ENCODE measurements at regions not wholly inside any gene's neighbourhood (a gene's known extent, or its start where the extent isn't known, plus 50 kb on each side); places are given as distances from the start of the nearest gene placed in this dataset.

- TF ChIP-seq INSM2 (tag by site-specific recombination; IDR thresholded peaks at IDR 0.05) (no peak), ZNF394 (tag by site-specific recombination; IDR thresholded peaks at IDR 0.05; ENCODE audit: borderline replicate concordance) (no peak), ZNF658 (tag by site-specific recombination; IDR thresholded peaks at IDR 0.05) (no peak), ZNF701 (tag by site-specific recombination; IDR thresholded peaks at IDR 0.05) (no peak), ZNF677 (tag by site-specific recombination; IDR thresholded peaks at IDR 0.05) (no peak), ELK4 (IDR thresholded peaks at IDR 0.05; ENCODE audit: borderline replicate concordance, low read depth, low read length) (no peak), OVOL3 (tag by site-specific recombination; IDR thresholded peaks at IDR 0.05) (no peak), ZBTB8A (tag by site-specific recombination; IDR thresholded peaks at IDR 0.05) (no peak), ZNF211 (tag by site-specific recombination; IDR thresholded peaks at IDR 0.05; ENCODE audit: low read depth) (no peak), SP2 (tag by site-specific recombination; IDR thresholded peaks at IDR 0.05) (no peak), ATF2 (tag by site-specific recombination; IDR thresholded peaks at IDR 0.05; ENCODE audit: low read depth) (no peak), ZNF112 (tag by site-specific recombination; IDR thresholded peaks at IDR 0.05) (no peak), ZSCAN5A (tag by site-specific recombination; IDR thresholded peaks at IDR 0.05) (no peak)
Measured at GRCh38 chr6:51494342-51494741, 593.1 kb downstream of the PKHD1 start (continued).

GRCh38 chr6:51495096-51495495 is 592.3 kb downstream of the PKHD1 start:
- H3K27ac ChIP-seq (ENCODE audit: extremely low read depth, low read depth, low read length): no peak overlapping the region
- TF ChIP-seq ZNF785 (tag by site-specific recombination; IDR thresholded peaks at IDR 0.05) (no peak), ZFP3 (tag by site-specific recombination; IDR thresholded peaks at IDR 0.05; ENCODE audit: low read depth) (no peak), ZNF654 (tag by site-specific recombination; IDR thresholded peaks at IDR 0.05; ENCODE audit: low read depth) (no peak), ZNF19 (tag by site-specific recombination; IDR thresholded peaks at IDR 0.05; ENCODE audit: low read depth) (no peak), KLF8 (tag by site-specific recombination; IDR thresholded peaks at IDR 0.05) (no peak), ZNF664 (tag by site-specific recombination; IDR thresholded peaks at IDR 0.05) (no peak), ZNF571 (tag by site-specific recombination; IDR thresholded peaks at IDR 0.05) (no peak), ZNF10 (tag by site-specific recombination; IDR thresholded peaks at IDR 0.05) (no peak), ZNF488 (tag by site-specific recombination; IDR thresholded peaks at IDR 0.05) (no peak)
- H3K36me3 ChIP-seq (ENCODE audit: control insufficient read depth in 2 of 2, insufficient read depth in 1 of 2, low read length in 2 of 2): no peaks in the 10 kb centered on the region
- no peaks in the 10 kb centered on the region for H3K4me1 ChIP-seq (ENCODE audit: control insufficient read depth, insufficient read depth, low read length)
- no peak overlapping the region for H3K4me3 ChIP-seq (ENCODE audit: low read depth, low read length)
- ChIA-PET POLR2A (no interaction called here), CTCF (interaction anchor here (0.7 kb wide), 1 partner anchor 455 kb away, joined by 3 read pairs; no protein-coding TSS in a partner anchor)
- no peaks in the 10 kb centered on the region for H3K9me3 ChIP-seq (ENCODE audit: control insufficient read depth, insufficient read depth, low read depth, low read length)

Data from HEK293 (cell line).